Hematopoietic multipotent progenitor cell (in vitro differentiated cells): ENCODE measurements at regions not wholly inside any gene's neighbourhood (a gene's known extent, or its start where the extent isn't known, plus 50 kb on each side); places are given as distances from the start of the nearest gene placed in this dataset.

Experiments used
- DNase-seq, 3 donors: peaks; one replicate each; pipeline ENCODE4 v3.0.0-alpha.2; 2011 to 2015; ENCODE audit warnings: low read depth in 2 of 3, low spot score in 2 of 3

GRCh38 chr10:21176934-21177480, 279.9 kb upstream of the NEBL start:
- DNase-seq: no peak

GRCh38 chr10:21175797-21176196, 278.7 kb upstream of the NEBL start:
- no peak for DNase-seq

GRCh38 chr10:21174715-21175495, 277.8 kb upstream of the NEBL start:
- peak in 1 of 3 donors; percentile 3 for DNase-seq

GRCh38 chr10:21173802-21174714, 276.9 kb upstream of the NEBL start:
- peak in 2 of 3 donors; percentile 53 to 62 for DNase-seq

GRCh38 chr10:21172930-21173801, 276.1 kb upstream of the NEBL start:
- DNase-seq: peak in 1 of 3 donors; percentile 21

- peak in 1 of 3 donors; percentile 9 for DNase-seq
These were observed 275.4 kb upstream of the NEBL start for GRCh38 chr10:21172542-21172929.

GRCh38 chr10:21171936-21172541, 274.9 kb upstream of the NEBL start:
- DNase-seq: no peak

- DNase-seq: peak in 1 of 3 donors; percentile 14
These were observed 274.3 kb upstream of the NEBL start for GRCh38 chr10:21171197-21171935.

GRCh38 chr10:21170216-21170615, 273.1 kb upstream of the NEBL start:
- no peak for DNase-seq

GRCh38 chr10:21169271-21169670, 272.2 kb upstream of the NEBL start:
- DNase-seq: no peak

GRCh38 chr10:21167288-21168010, 270.3 kb upstream of the NEBL start:
- DNase-seq: no peak

- no peak for DNase-seq
These were observed 269.6 kb upstream of the NEBL start for GRCh38 chr10:21166557-21167287.

- no peak for DNase-seq
These were observed 268.4 kb upstream of the NEBL start for GRCh38 chr10:21165489-21165888.

- no peak for DNase-seq
These were observed 267.6 kb upstream of the NEBL start for GRCh38 chr10:21164687-21165086.

- no peak for DNase-seq
These were observed 265.8 kb upstream of the NEBL start for GRCh38 chr10:21162948-21163347.

GRCh38 chr10:21161647-21162046, 264.5 kb upstream of the NEBL start:
- no peak for DNase-seq

- DNase-seq: no peak
These were observed 264.0 kb upstream of the NEBL start for GRCh38 chr10:21161090-21161625.

GRCh38 chr10:21160116-21160515, 263.0 kb upstream of the NEBL start:
- no peak for DNase-seq
